PC-3 (cell line): ENCODE measurements at regions not wholly inside any gene's neighbourhood (a gene's known extent, or its start where the extent isn't known, plus 50 kb on each side); places are given as distances from the start of the nearest gene placed in this dataset.

Experiments
- ATAC-seq: fragments of 200-7000 bp; cut with Tn5 transposase; 2 replicates; pipeline ENCODE4 v1.9.1; 2020; ENCODE audit warnings: mild to moderate bottlenecking, moderate library complexity
- BruUV-seq: library from RNA; stranded (reverse); fragments of 400-500 nt; replicated peaks from 2 replicates; lab custom pipeline; 2021; lab: Mats Ljungman, UMichigan
- CTCF ChIA-PET: fragments of 300-600 bp; sonication (Branson Sonifier 250); formaldehyde crosslinking; loops from one replicate; lab custom pipeline; 2022; ENCODE audit warnings: antibody characterized with exemption; lab: Charles Lee
- POLR2A ChIA-PET: fragments of 300-600 bp; sonication (Branson Sonifier 250); formaldehyde crosslinking; loops from one replicate; lab custom pipeline; 2022; ENCODE audit warnings: antibody characterized with exemption; ENCODE audit not compliant: unreplicated experiment; lab: Charles Lee
- DNase-seq: peaks from one replicate; pipeline ENCODE4 v3.0.0-alpha.2; 2015
- H2AFZ ChIP-seq: fragments of 300-600 bp; sonication (generic); 2 replicates; pipeline ENCODE4 v1.6.0; 2016; ENCODE audit warnings: antibody characterized with exemption, low read length
- H3F3A ChIP-seq: fragments of 300-600 bp; sonication (generic); one replicate; pipeline ENCODE4 v1.6.0; 2017; ENCODE audit warnings: antibody characterized with exemption, low read length, control low read depth, mild to moderate bottlenecking; ENCODE audit not compliant: unreplicated experiment
- H3K27ac ChIP-seq: fragments of 300-600 bp; sonication (generic); 2 replicates; pipeline ENCODE4 v1.5.1; 2016; ENCODE audit warnings: mild to moderate bottlenecking, low read length
- H3K27me3 ChIP-seq: fragments of 300-600 bp; sonication (generic); 2 replicates; pipeline ENCODE4 v1.6.1; 2016; ENCODE audit warnings: low read length, mixed read lengths
- H3K36me3 ChIP-seq: fragments of 300-600 bp; sonication (generic); 2 replicates; pipeline ENCODE4 v1.6.1; 2016; ENCODE audit warnings: low read depth, mixed run types, low read length, mixed read lengths
- H3K4me1 ChIP-seq: fragments of 300-600 bp; sonication (generic); 2 replicates; pipeline ENCODE4 v1.5.1; 2016; ENCODE audit warnings: low read length; ENCODE audit not compliant: insufficient read depth
- H3K4me2 ChIP-seq: fragments of 300-600 bp; sonication (generic); 2 replicates; pipeline ENCODE4 v1.6.0; 2016; ENCODE audit warnings: low read length
- H3K4me3 ChIP-seq: fragments of 300-600 bp; sonication (generic); 2 replicates; pipeline ENCODE4 v1.5.1; 2016; ENCODE audit warnings: mild to moderate bottlenecking, low read length, mixed read lengths
- H3K79me2 ChIP-seq: fragments of 300-600 bp; sonication (generic); 2 replicates; pipeline ENCODE4 v1.6.1; 2017; ENCODE audit warnings: low read length, mixed read lengths
- H3K9ac ChIP-seq: fragments of 300-600 bp; sonication (generic); 2 replicates; pipeline ENCODE4 v1.6.0; 2016; ENCODE audit warnings: mild to moderate bottlenecking, low read length
- H3K9me2 ChIP-seq: fragments of 300-600 bp; sonication (generic); replicated peaks from 2 replicates; pipeline ENCODE4 v1.6.1; 2016; ENCODE audit warnings: mixed run types, low read length, mixed read lengths
- H3K9me3 ChIP-seq: fragments of 300-600 bp; sonication (generic); 2 replicates; pipeline ENCODE4 v1.6.1; 2016; ENCODE audit warnings: low read length, mixed read lengths
- H4K20me1 ChIP-seq: fragments of 300-600 bp; sonication (generic); 2 replicates; pipeline ENCODE4 v1.6.1; 2016; ENCODE audit warnings: low read length, mixed read lengths
- EZH2 ChIP-seq: fragments of 300-600 bp; sonication (generic); IDR thresholded peaks from one replicate; pipeline ENCODE4 v1.6.1; 2017; ENCODE audit warnings: antibody characterized with exemption, mild to moderate bottlenecking, low read length; ENCODE audit not compliant: unreplicated experiment
- EZH2phosphoT487 ChIP-seq: fragments of 300-600 bp; sonication (generic); IDR thresholded peaks from 2 replicates; pipeline ENCODE4 v1.6.1; 2018; ENCODE audit warnings: mild to moderate bottlenecking, antibody characterized with exemption, low read length, borderline replicate concordance
- intact Hi-C: fragments of 100-400 bp; cut with micrococcal nuclease; formaldehyde crosslinking; loops from 2 replicates; pipeline ENCODE4 v1.9.0; 2023
- TF ChIP-seq, protein P1 (sequence below): fragments of 300-600 bp; sonication (generic); conservative IDR thresholded peaks from 2 replicates; pipeline ENCODE4 v1.5.1; 2017; ENCODE audit warnings: antibody characterized with exemption, low read depth, mild to moderate bottlenecking, low read length

DNA sequence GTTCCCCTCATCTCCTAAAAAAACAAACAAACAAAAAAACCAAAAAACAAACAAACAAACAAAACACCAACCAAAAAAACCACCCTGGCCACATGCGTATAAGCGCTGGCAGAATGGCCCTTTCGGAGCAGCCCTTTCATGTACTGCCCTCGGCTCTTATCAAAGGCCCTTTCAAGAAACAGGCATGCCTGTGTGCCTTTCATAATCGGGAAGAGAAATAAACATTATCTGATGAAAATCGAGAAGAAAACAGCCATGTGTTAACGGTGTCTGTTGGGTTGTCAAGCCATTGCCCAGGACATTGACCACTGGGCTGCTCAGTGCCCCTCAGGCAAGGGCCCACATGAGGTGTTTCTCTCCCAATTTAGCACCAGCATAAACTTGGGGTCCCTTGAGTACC, 68.3 kb downstream of the PJA1 start:
- H3K4me2 ChIP-seq = no peak overlapping the region
- no peak overlapping the region for H3K27ac ChIP-seq
- no peaks in the 10 kb centered on the region for H3F3A ChIP-seq
- intact Hi-C loops = no loop called here
- H3K9ac ChIP-seq = no peak overlapping the region
- ChIA-PET CTCF (no interaction called here), POLR2A (no interaction called here)
- no peak overlapping the region for H2AFZ ChIP-seq
- H3K9me2 ChIP-seq = no peaks in the 10 kb centered on the region
- H3K4me3 ChIP-seq = no peak overlapping the region
- H3K36me3 ChIP-seq = no peaks in the 10 kb centered on the region
- TF ChIP-seq EZH2 = no peak
- TF ChIP-seq, protein P1, sequence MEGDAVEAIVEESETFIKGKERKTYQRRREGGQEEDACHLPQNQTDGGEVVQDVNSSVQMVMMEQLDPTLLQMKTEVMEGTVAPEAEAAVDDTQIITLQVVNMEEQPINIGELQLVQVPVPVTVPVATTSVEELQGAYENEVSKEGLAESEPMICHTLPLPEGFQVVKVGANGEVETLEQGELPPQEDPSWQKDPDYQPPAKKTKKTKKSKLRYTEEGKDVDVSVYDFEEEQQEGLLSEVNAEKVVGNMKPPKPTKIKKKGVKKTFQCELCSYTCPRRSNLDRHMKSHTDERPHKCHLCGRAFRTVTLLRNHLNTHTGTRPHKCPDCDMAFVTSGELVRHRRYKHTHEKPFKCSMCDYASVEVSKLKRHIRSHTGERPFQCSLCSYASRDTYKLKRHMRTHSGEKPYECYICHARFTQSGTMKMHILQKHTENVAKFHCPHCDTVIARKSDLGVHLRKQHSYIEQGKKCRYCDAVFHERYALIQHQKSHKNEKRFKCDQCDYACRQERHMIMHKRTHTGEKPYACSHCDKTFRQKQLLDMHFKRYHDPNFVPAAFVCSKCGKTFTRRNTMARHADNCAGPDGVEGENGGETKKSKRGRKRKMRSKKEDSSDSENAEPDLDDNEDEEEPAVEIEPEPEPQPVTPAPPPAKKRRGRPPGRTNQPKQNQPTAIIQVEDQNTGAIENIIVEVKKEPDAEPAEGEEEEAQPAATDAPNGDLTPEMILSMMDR = no peak
- no peak for TF ChIP-seq EZH2phosphoT487
- no TSS peak for BruUV-seq
- H3K4me1 ChIP-seq = no peaks in the 10 kb centered on the region
- no peaks in the 10 kb centered on the region for H3K79me2 ChIP-seq
- H3K9me3 ChIP-seq = no peaks in the 10 kb centered on the region
- ATAC-seq = no peak
- no peak for DNase-seq
- no peaks in the 10 kb centered on the region for H3K27me3 ChIP-seq
- no peaks in the 10 kb centered on the region for H4K20me1 ChIP-seq

- CTCF ChIA-PET = no interaction called here
These were observed 70.1 kb downstream of the PJA1 start for GRCh38 chrX:69094977-69095669.

More at GRCh38 chrX:69094977-69095669, 70.1 kb downstream of the PJA1 start:
- Histone ChIP-seq H3K9me3 (no peaks in the 10 kb centered on the region), H3K9me2 (no peaks in the 10 kb centered on the region), H4K20me1 (no peaks in the 10 kb centered on the region), H3K79me2 (no peaks in the 10 kb centered on the region), H3K4me3 (no peak overlapping the region), H3K9ac (no peak overlapping the region), H3K4me2 (no peak overlapping the region), H3K27me3 (no peaks in the 10 kb centered on the region), H3K27ac (no peak overlapping the region), H3K36me3 (no peaks in the 10 kb centered on the region), H3F3A (no peaks in the 10 kb centered on the region), H2AFZ (no peak overlapping the region), H3K4me1 (no peaks in the 10 kb centered on the region)
- ATAC-seq (no peak), DNase-seq (no peak)
- intact Hi-C loops = no loop called here
- TF ChIP-seq EZH2phosphoT487 = no peak
- TF ChIP-seq EZH2 = no peak
- TF ChIP-seq, protein P1 = no peak
- POLR2A ChIA-PET = no interaction called here
- BruUV-seq = no TSS peak
